GM19468 (cell line): ENCODE measurements at regions not wholly inside any gene's neighbourhood (a gene's known extent, or its start where the extent isn't known, plus 50 kb on each side); places are given as distances from the start of the nearest gene placed in this dataset.
"Not testable (repeated sequence)": the region's sequence is repeated elsewhere in the genome, so short reads cannot be mapped to it uniquely, and the experiment has no call there.

Experiments
- ATAC-seq: cut with Tn5 transposase; IDR thresholded peaks from one replicate; pipeline ENCODE4 v1.9.1; 2021; ENCODE audit warnings: mild to moderate bottlenecking, moderate library complexity, moderate number of reproducible peaks; ENCODE audit not compliant: unreplicated experiment; ENCODE audit errors: extremely low read depth

- no peak for ATAC-seq
These were observed 297.1 kb upstream of the NCAM1 start for GRCh38 chr11:112663947-112664634.

- no peak for ATAC-seq
These were observed 295.9 kb upstream of the NCAM1 start for GRCh38 chr11:112665291-112665690.

- ATAC-seq, result no peak
These were observed 295.0 kb upstream of the NCAM1 start for GRCh38 chr11:112666253-112666652.

GRCh38 chr11:112670806-112671570, 290.2 kb upstream of the NCAM1 start:
- ATAC-seq, result no peak

GRCh38 chr11:112673401-112673800, 287.8 kb upstream of the NCAM1 start:
- ATAC-seq, result not testable (repeated sequence)

GRCh38 chr11:112685111-112685510, 276.1 kb upstream of the NCAM1 start:
- ATAC-seq, result no peak

GRCh38 chr11:112689851-112690250, 271.4 kb upstream of the NCAM1 start:
- ATAC-seq, result no peak

GRCh38 chr11:112693781-112694180, 267.4 kb upstream of the NCAM1 start:
- no peak for ATAC-seq

- ATAC-seq, result no peak
These were observed 267.0 kb upstream of the NCAM1 start for GRCh38 chr11:112694245-112694644.

- no peak for ATAC-seq
These were observed 266.4 kb upstream of the NCAM1 start for GRCh38 chr11:112694813-112695212.

- ATAC-seq, result no peak
These were observed 263.6 kb upstream of the NCAM1 start for GRCh38 chr11:112697391-112698178.

GRCh38 chr11:112705148-112705547, 256.1 kb upstream of the NCAM1 start:
- ATAC-seq, result no peak

- ATAC-seq, result no peak
These were observed 254.4 kb upstream of the NCAM1 start for GRCh38 chr11:112706863-112707262.

GRCh38 chr11:112714340-112714739, 246.9 kb upstream of the NCAM1 start:
- not testable (repeated sequence) for ATAC-seq

- no peak for ATAC-seq
These were observed 246.2 kb upstream of the NCAM1 start for GRCh38 chr11:112715056-112715455.

GRCh38 chr11:112718483-112718882, 242.7 kb upstream of the NCAM1 start:
- ATAC-seq, result no peak

GRCh38 chr11:112719736-112720525, 241.3 kb upstream of the NCAM1 start:
- ATAC-seq, result no peak

- ATAC-seq, result no peak
These were observed 239.1 kb upstream of the NCAM1 start for GRCh38 chr11:112722148-112722547.

- ATAC-seq, result no peak
These were observed 238.3 kb upstream of the NCAM1 start for GRCh38 chr11:112722876-112723275.
